ENCODE measurements at regions not wholly inside any gene's neighbourhood (a gene's known extent, or its start where the extent isn't known, plus 50 kb on each side); places are given as distances from the start of the nearest gene placed in this dataset.

DNA sequence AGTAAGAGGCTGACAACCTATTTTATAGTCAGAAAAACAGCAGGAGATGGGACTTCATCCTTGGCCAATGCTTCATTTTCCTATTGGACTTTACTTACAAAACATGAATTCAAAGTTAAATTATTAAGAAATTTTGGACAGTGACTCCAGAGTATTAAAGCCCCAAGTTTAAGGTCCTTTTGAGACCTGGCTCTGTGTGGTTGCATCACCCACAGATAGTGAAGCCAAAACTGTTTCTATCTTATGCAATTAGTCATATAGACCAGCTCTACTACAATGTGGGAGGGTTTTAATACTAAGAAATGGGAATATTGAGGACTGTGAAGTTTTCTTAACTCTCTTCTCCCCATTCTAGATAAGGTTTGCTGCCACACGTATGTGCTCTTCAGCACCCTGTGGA is 196.7 kb upstream of the AR start:
- TF ChIP-seq TAF1 (IDR thresholded peaks at IDR 0.05; ENCODE audit: borderline replicate concordance, low read depth, low read length) = no peak
- no peak for TF ChIP-seq SMC3 (IDR thresholded peaks at IDR 0.05; ENCODE audit: low read depth, low read length)
- TF ChIP-seq, protein P1, sequence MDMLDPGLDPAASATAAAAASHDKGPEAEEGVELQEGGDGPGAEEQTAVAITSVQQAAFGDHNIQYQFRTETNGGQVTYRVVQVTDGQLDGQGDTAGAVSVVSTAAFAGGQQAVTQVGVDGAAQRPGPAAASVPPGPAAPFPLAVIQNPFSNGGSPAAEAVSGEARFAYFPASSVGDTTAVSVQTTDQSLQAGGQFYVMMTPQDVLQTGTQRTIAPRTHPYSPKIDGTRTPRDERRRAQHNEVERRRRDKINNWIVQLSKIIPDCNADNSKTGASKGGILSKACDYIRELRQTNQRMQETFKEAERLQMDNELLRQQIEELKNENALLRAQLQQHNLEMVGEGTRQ (IDR thresholded peaks at IDR 0.05; ENCODE audit: borderline replicate concordance, low read depth, low read length) = no peak
